Fibroblast of skin of back (primary cell): ENCODE measurements at regions not wholly inside any gene's neighbourhood (a gene's known extent, or its start where the extent isn't known, plus 50 kb on each side); places are given as distances from the start of the nearest gene placed in this dataset.
"Not testable (repeated sequence)": the region's sequence is repeated elsewhere in the genome, so short reads cannot be mapped to it uniquely, and the experiment has no call there.

ENCODE experiments used
- DNase-seq: peaks from one replicate; pipeline ENCODE4 v3.0.0-alpha.2; 2013

DNA sequence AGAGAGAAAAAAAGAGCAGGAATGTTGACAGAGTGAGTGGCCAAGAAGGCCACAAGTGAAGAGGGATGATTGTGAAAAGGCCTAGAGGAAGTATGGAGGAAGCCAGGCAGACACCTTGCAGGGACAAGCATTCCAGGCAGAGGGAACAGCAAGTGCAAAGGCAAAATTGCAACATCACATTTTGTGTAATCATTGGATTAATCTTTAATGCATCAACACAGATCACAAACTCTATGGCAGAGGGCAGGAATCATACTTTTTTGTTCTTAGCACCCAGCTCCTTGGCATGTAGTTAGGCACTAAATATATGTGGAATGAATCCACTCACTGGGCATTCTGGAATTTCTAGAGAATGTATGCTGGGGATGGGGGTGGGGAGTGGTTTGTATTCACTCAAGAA lies 312.1 kb upstream of the PROK2 start:
- no peak for DNase-seq

DNA sequence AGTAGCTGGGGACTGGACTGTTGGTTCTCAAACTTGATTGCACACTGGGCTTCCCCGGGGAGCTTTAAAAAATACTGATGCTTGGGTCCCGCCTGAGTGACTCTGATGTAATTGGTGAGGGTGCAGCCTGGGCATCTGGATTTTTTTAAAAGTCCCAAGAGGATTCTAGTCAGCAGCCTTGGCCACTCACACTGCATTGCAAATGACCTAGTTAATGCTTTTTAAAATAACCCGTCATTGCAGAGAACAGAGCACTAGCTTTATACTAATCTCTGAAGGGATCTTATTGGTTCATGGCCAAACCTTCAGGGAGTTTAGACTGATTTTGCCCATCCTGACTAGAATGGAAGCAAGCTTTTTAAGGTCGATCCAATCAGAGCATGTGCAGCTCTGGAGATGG lies 310.6 kb upstream of the PROK2 start:
- peak; percentile 5 for DNase-seq

DNA sequence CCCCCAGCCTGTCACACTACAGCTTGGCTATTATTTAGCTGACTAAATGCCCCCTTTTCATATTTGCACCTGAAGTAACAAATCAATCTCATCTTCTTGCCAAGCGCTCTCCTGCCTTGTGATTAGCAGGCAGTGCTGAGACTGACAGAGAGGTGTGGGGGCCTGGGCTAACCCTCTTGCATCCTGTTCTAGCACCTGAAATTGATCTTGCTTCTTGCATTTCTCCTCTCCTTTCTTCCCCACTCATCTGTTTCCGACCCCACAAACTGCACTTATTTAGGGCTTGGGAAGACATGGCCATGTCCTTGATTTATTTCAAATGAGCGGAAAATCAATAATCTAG lies 309.0 kb upstream of the PROK2 start:
- no peak for DNase-seq

DNA sequence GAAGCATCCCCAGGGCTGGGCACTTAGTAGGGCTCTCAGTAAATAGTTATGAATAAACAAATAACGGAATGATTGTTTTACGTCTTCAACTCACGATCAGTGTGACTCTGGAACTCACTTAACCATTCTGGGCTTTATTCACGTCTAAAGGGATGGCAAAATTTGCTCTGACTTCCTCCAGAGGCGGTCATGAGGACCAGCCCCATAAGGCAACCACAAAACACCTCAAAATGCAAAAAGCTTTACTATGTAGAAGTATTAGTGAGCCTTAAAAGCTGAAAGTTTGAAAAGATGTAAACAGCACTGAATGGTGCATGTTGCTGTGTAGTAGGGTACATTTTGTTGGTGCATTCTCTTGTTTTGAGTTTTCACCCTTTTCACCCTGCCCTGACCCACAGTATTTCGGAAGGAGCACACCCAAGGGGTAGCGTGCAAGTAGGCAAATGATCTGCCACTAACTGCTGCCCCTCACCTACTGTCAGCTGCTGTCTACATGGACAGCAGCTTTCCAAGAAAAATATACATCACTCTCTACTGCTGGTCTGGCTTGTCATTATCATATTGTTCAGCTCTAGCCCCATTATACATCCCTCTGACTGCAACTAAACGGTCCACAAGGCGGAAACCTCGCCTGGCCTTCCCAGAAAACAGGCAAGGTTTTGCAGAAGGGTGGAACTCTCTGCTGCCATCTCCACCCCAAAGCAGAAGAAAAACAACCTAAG lies 308.5 kb upstream of the PROK2 start:
- DNase-seq = no peak

DNA sequence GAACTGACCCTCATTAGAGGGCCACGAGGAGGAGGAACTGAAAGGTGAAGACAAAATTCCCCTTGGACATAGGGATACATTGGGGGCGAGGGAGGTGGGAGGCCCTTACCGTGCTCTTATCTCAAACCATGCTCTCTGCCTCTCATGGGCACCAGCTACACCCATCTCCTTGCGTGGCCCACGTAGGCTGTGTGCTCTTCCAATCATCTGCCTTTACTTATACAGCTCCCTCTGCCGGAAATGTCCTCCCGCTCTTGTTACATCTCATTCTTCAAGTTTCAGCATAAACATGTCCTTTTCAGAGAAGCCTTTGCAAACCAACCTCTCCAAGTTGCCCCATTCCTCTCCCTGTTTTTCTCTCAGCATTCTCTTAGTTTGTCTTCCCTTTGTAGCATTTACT lies 307.8 kb upstream of the PROK2 start:
- no peak for DNase-seq

DNA sequence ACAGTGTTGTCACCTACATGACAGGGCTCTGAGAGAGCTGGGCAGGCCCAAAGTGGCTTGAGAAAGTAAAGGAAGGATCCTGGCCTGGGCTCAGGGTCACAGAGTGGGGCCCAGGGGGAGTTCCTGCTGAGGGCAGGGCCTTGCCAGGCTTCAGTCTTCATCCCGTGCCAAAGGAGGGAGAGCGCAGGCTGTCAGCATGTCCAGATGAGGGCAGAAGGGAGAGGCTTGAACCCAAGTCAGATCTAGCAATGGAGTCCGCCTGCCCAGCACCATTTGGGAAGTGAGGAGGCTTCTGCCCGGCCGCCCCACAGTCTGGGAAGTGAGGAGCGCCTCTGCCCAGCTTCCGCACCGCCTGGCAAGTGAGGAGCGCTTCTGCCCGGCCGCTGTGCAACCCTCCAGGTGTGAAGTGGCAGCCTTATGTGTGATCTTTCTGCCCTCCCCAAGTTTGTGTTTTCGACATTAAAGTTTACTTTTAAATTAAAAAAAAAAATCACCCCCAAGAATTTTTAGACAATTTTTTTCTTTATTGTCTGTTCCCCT lies 303.6 kb upstream of the PROK2 start:
- DNase-seq = no peak

DNA sequence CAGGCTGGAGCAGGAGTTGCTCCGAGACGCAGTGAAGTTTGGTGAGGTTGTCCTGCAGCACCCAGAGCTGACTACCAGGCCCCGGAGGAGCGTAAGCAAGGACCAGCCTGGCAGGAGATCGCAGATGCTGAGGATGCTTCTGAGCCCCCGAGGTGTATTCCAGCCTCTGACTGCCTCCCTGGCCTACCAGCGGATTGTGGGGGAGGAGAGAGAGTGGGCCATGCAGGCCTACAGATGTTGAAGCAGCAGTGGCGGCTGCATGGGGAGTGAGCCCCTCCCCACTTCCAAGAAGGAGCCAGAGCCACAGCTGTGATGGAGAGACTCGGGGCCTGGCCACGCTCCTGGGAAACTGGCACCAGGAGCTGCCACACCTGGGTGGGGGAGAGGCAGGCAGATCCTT lies 302.5 kb upstream of the PROK2 start:
- DNase-seq = no peak

DNA sequence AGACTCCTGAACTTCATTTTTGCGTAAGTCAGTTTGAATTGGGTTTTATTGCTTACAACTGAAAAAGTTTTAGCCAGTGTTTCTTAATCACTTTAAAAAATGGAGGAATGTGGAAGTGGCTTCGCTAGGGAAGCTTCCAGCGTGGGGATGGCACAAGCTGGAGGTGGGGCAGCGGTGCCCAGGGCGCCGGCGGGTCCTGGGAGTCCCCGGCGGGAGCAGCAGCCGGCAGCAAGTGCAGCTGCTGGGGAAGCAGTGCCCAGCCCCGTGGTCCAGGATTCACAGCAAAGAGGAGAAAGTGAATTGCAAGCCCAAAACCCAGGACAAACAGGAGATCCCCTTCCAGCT lies 301.8 kb upstream of the PROK2 start:
- DNase-seq = no peak

DNA sequence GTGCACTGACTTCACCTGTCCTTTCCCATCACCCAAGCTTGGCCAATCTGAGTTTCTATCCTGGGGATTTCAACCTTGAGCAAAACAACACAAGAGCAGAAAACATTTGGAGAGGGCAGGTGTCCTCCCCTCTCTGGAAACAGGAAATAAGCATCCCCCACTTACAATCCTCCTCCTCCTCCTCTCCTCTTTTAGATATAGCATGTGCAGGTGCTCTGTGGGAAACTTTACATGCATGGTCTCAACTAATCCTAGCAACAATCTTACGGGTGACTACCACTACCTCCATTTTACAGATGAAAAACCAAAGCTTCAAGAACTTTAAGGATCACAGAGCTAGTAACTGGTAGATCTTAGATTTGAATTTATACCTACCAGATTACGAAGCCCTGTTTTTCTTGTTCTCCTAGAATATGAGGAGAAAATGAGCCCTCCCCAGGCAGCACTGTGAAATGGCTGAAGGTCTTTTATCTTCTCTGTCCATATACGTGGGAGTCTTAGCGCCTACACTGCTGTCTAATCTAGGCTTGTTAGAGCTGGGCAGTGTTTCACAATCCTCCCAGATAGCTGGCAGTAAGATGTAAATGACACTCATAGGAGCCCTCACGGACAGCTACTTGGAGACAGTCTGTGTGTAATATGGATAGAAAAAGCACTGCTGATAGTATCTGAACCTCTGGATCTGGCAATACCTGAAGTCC lies 301.2 kb upstream of the PROK2 start:
- no peak for DNase-seq

DNA sequence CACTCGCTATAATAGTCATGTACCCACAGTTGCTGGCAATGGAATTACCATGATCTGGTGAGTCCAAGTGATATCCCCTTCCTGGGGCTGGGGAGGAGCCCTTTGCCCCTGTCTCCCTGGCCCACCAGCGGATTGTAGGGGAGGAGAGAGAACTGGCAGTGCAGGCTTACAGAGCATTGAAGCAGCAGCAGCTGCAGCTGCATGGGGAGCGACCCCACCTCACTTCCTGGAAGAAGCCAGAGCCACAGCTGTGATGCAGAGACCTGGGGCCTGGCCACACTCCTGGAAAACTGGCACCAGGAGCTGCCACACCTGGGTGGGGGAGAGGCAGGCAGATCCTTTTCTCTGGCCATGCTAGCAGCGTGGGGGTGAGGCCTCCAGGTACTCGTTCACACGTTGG lies 300.1 kb upstream of the PROK2 start:
- DNase-seq = no peak

DNA sequence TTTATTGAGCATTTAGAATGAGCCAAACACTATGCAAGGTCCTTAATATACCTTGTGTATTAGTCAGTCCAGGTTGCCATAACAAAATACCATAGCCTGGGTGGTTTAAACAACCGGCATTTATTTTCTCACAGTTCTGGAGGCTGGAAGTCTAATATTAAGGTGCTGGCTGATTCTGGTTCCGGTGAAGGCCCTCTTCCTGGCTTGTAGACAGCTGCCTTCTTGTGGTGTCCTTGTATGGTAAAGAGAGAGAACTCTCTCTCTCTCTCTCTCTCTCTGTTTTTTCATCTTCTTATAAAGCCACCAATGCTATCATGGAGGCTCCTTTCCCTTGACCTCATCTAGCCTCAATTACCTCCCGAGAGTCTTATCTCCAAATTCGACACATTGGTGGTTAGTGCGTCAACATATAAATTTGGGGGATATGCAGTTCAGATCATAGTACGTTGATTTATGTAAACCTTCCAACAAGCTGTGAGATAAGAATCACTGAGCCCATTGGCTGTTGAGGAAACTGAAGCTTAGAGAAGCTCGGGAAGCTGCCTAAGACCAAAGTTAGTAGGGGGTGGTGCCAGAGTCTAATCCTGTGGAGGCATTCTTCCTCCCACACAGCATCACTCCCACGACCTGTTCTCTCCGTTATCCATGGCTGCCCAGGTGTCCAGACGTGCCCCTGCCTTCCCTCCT lies 298.0 kb upstream of the PROK2 start:
- no peak for DNase-seq

DNA sequence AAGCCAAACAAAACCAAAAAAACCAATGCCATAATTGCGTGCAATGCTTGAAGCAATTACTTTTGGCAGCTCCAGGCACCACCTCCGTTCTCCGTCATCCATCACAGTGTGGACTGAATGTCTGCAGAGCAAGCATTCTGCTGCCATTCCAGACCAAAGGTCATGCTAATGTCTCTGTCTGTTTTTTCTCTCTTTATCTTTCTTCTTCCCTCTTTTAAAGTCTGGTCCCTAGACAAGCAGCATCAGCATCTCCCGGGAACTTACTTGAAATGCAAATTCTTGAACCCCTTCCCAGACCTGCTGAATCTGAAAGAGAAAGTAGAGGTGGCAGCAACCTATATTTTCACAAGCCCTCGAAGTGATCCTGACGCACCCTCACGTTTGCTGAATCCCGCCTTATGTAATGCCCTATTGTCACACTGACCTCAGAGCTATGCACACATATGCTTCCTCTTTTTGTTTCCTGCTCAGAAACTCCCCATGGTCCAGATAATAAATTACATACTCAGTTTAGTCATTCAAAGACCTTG lies 297.3 kb upstream of the PROK2 start:
- DNase-seq = no peak

DNA sequence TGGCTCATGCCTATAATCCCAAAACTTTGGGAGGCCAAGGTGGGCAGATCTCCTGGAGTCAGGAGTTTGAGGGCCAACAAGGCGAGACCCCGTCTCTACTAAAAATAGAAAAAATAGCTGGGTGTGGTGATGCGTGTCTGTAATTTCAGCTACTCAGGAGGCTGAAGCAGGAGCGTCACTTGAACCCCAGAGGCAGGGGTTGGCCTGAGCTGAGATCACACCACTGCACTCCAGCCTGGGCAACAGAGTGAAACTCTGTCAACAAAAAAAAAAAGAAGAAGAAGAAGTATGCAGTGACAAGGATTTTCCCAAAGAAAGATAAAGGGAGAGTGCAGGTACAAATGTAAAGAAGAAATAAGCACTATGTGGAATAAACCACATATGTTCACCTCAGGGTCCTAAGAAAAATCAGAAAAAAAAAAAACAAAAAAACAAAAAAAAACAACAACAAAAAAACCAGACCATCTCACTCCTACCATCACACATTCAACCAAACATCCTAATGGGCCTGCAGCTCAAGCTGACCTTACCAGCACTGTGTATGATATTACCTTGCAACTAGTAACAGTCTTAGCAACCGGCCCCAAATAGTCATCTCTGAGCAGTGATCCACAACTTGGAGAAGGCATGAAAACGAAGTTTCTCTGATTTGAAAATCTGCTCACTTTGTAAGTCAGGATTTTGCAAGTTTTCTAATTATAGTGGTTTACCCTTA lies 296.7 kb upstream of the PROK2 start:
- no peak for DNase-seq

DNA sequence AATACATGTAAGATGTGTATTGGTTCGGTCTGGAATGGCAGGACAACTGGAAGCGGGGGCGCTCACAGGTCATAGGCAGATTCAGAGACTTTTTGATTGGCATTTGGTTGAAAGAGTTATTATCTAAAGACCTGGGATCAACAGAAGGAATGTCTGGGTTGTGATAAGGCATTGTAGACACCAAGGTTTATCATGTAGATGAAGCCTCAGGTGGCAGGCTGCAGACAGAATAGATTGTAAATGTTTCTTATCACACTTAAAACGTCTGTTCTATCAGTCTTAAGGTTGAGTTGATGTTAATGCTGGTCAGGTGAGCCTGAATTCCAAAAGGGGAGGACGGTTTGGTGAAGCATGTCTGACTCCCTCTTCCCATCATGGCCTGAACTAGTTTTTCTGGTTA lies 295.9 kb upstream of the PROK2 start:
- no peak for DNase-seq

DNA sequence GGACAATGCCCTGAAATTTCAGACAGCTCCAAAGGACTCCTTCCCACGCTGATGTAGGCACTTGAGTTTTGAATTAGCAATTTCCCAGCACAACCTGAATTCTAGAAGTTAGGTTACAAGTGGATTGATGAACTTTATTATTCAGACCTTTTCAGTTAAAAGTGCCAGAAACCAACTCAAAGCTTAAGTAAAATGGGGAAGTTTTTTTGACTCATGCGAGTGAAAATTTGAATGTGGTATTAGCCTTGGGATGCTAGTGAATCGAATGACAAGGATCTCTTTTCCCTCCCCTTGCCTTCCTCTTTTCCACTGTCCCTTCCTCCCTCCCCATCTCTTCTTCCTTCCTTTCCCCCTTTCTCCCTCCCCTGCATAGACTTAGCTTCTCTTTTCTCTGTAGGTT lies 295.1 kb upstream of the PROK2 start:
- no peak for DNase-seq

DNA sequence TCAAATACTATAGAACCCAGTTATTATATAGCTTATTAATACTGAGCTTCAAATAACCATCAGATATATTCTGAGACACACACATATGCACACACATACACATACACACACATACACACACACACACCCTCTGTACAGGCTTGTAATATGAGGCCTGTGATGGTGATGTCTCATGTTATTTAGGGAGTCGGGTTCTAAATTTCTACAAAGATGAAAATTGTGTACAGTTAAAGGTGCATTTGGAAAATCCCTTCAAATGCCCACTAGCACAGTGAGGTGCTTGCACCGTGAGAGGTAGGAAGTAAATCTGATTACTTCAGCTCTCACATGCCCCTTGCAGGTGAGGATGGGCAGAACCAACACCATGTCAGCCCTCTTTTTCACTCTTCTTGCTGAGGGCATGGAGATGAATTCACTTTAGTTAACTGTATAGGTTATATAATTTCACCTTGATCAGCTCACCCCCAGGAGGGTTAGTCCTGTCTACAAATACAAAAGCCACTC lies 294.5 kb upstream of the PROK2 start:
- DNase-seq = no peak

DNA sequence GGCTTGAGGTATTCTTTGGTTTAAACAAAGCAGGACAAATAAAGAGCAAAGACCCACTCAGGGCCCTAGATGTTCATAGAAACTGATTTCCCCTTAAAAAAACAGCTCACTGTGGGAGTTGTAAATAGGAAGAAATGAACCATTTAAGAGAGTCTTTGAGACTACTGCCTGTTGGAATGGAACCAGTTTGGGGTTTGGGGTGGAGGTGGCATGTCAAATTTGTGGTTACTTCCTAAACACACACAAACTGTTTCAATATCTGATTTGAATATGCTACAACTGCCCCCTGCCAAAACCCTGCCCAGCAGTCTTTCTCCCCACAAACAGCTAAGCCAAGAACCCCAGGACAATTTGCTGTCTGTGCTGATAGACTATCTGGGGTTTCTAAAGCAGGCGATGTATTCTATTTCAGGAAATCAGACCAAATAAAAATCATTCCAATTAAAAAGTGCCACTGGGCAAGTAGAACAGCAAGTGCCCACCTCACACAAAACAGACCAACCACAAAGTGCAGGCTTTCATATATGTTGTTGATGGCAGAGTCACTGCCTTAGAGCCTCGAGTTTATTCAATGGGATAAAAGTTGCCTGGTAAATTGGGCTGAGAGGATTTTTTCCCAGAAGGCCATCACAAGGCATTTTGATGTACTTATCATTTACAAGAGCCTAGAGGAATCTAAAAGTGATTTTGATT lies 293.9 kb upstream of the PROK2 start:
- DNase-seq = no peak

DNA sequence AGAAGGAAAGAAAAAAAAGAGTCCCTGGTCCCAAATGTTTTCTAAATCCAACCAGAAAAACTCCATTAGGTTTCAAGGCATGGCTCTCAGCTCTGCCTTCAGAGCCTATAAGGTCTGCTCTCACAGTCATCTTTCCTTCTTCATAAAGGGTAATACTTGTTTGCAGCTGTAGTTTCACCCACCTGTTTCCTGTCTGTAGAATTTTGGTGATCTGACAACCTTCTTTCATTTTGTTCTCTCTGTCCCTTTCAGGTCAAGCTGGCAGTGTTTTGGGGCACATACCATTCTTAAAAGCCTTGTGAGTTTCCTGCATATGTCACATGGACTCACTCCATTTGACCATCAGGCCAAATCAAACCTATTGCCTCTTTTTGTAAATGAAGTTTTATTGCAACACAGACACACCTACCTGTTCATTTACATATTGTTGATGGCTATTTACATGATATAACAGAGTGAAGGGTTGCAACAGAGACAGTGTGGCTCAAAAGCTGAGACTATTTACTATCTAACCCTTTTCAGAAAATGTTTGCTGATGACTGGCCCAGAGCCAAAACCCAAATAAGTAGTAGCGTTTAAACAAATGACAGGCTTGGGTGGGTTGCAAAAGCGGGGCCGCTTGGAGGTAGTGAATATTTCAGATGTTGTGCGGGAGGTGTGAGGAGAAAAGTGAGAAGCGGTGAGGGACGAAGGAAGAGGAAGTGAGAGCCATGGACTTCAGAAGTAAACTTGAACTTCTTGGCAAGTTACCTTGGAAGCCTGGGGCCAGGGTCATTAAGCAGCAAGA lies 292.7 kb upstream of the PROK2 start:
- no peak for DNase-seq

DNA sequence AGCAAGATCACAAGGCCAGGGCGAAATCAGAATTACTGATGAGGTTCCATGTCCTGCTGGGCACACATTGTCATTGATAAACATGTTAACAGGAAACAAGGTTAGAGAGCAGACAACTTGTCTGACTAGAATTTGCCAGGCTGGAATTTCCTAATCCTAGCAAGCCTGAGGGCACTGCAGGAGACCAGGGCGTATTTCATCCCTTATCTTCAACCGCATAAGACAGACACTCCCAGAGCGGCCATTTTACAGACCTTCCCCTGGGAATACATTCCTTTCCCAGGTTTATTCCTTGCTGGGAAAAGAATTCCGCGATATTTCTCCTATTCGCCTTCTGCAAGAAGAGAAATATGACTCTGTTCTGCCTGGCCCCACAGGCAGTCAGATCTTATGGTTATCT lies 290.9 kb upstream of the PROK2 start:
- DNase-seq = not testable (repeated sequence)

DNA sequence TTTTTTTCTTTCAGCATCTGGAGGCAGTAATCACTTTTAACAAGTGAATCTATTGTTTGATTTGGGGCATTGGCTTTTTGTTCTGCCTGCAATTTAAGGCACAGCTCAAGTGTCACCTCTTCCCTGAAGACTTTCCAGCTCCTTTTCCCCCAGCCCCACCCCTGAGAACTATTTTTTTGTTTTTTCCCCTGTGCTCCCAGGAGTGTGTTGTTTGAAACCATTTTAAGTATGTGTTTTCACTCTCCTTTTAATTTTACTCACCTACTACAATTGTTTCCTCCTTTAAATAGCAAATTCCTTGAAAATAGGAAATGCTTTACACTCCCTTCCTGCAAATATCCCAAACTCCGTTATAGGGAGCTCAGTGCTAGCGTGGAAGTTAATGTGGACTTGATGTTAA lies 286.7 kb upstream of the PROK2 start:
- DNase-seq = no peak

DNA sequence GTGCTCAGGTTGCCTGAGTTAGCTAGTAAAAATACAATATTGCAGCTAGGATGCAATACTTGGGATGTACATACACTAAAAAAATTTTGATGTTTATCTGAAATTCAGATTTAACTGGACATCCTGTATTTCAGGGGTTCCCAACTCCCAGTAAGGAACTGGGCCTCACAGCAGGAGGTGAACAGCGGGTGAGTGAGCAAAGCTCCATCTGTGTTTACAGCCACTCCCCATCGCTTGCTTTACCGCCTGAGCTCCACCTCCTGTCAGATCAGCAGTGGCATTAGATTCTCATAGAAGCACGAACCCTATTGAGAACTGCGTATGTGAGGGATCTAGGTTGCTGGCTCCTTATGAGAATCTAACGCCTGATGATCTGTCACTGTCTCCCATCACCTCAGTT lies 285.1 kb upstream of the PROK2 start:
- no peak for DNase-seq
